Small intestine (tissue), 7 donors: ENCODE measurements at regions not wholly inside any gene's neighbourhood (a gene's known extent, or its start where the extent isn't known, plus 50 kb on each side); places are given as distances from the start of the nearest gene placed in this dataset.
A peak's percentile ranks its signal among the peaks of the same experiment; 100 is the strongest.

Experiments used
- DNase-seq, 2 donors: peaks; one replicate each; pipeline versions ENCODE4 v3.0.0 to v3.0.0-alpha.2; 2013
- FAIRE-seq: peaks from 2 replicates; lab custom pipeline; 2012; peaks lifted over from hg19 to GRCh38; lab: Jason Lieb, UNC
- H3K27ac ChIP-seq, 3 donors: one replicate each; pipeline ENCODE4 v1.5.1; 2013; ENCODE audit warnings: low read length in 2 of 3, mild to moderate bottlenecking in 2 of 3, control low read depth in 1 of 3, inconsistent platforms in 1 of 3, low read depth in 1 of 3, moderate library complexity in 1 of 3
- H3K27me3 ChIP-seq, 3 donors: one replicate each; pipeline ENCODE4 v1.6.1; 2013; ENCODE audit warnings: low read length in 3 of 3, inconsistent platforms in 1 of 3; ENCODE audit not compliant: control insufficient read depth in 3 of 3, insufficient read depth in 3 of 3
- H3K36me3 ChIP-seq, 3 donors: one replicate each; pipeline ENCODE4 v1.6.1; 2013; ENCODE audit warnings: low read length in 3 of 3, inconsistent platforms in 1 of 3, low read depth in 1 of 3, mild to moderate bottlenecking in 1 of 3, moderate library complexity in 1 of 3; ENCODE audit not compliant: control insufficient read depth in 3 of 3, insufficient read depth in 2 of 3
- H3K4me1 ChIP-seq, 3 donors: one replicate each; pipeline ENCODE4 v1.6.1; 2013; ENCODE audit warnings: low read length in 2 of 3, inconsistent platforms in 1 of 3, low read depth in 1 of 3, mild to moderate bottlenecking in 1 of 3, moderate library complexity in 1 of 3; ENCODE audit not compliant: control insufficient read depth in 3 of 3, insufficient read depth in 2 of 3
- H3K4me3 ChIP-seq, 3 donors: one replicate each; pipeline ENCODE4 v1.5.1; 2013; ENCODE audit warnings: low read length in 3 of 3, control low read depth in 1 of 3, inconsistent platforms in 1 of 3, low read depth in 1 of 3, mild to moderate bottlenecking in 1 of 3, moderate library complexity in 1 of 3
- H3K9me3 ChIP-seq, 2 donors: one replicate each; pipeline ENCODE4 v1.6.1; 2013; ENCODE audit warnings: low read depth in 1 of 2, low read length in 1 of 2; ENCODE audit not compliant: control insufficient read depth in 2 of 2, insufficient read depth in 1 of 2
- WGBS, 3 donors: extraction: QIAGEN DNeasy Blood & Tissue Kit; methylation state at CpG; one replicate each; pipeline ENCODE4 v1.1.7; 2013; 5-methylcytosine and 5-hydroxymethylcytosine counted together
- donor health status: healthy with polysubstance abuse.
- donor health status: control.
- donor health status: control.
- donor health status: Bipolar disorder and iron deficiency.
- donor health status: healthy.

DNA sequence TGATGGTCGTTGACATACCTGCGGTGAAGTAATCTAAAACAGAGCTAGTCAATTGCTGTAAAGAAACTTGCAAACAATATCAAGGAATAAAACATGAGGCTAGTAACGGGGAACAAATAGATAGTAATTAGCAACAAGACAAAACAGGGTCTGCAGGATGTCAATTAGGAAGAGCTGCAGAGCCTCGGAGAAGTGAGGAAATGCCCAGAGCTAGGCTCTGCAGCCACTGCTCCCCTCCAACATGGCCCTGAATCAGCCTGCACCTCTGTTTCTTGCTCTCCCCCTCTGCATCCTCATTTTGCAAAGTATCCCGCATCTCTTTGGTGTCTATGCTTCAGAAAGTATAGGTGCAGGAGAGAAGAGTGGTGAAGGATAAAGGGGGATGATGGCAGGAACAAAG is 507.4 kb upstream of the FAT3 start:
- DNase-seq (no peak), FAIRE-seq (no peak)
- Histone ChIP-seq H3K4me3 (no peak overlapping the region), H3K9me3 (no peaks in the 10 kb centered on the region), H3K27ac (no peak overlapping the region), H3K36me3 (no peaks in the 10 kb centered on the region), H3K4me1 (no peaks in the 10 kb centered on the region), H3K27me3 (no peaks in the 10 kb centered on the region)
- WGBS, 3 donors = 60 to 90% (median 73%) methylated on average over 5 of the region's 5 CpGs

DNA sequence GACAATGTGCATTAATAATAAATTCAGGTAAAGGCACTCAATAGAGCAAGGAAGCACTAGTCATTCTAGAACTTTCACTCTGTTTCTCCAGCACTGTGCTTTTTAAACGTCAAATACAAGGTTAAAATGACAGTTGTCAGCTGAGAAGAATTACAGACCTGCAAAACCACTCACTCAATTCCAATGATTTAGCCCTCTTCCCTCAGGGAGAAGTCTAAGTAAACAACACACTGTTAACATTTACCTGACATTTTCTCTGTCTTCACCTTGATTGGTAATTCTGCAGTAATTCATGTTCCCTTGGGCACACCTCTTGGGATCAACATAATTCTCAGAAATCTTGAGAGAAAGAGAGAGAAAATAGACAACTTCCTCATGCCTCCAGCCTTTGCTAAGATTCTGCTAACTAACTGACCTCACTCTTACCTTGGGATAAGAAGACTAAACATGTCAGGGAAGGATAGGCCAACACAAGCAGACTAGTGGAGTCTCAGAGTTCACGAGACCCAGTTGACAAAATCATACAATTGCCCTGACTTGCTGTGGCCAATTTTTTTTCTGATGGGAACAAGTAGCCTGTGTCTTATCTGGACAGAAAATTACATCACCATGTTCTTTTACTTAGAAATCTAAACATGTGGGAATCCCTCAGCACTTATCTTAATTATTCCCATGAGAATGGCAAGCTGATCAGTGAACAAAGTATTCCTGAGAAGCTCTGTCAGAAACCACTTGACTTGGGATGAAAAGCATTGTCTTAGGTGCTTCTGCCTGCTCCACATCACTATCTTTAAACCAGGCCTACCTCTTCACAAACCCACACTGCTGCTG is 516.8 kb upstream of the FAT3 start:
- FAIRE-seq (no peak), DNase-seq (peak in 1 of 2 donors; percentile 13)
- WGBS, 3 donors = 56 to 79% (median 62%) methylated on average over 2 of the region's 2 CpGs

DNA sequence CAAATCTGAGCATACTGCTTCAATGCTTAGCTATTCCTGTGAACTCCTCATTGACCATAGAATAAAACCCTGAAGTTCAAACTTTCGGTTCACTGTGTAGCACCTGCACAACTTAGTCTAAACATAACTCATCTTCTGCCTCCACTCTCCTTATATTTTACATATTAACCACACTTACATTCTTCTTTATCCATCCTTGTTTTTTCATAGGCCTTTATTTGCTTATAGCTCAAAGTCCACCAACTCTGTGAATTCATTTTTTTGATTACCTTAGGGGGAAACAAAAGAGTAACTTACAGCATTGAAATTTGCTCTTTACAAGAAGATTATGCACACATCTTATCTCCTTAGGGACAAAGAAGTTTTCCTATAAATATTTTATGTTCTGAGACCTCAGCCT is 521.6 kb upstream of the FAT3 start:
- 16 to 67% (median 19%) methylated on average over 1 of the region's 1 CpG for WGBS, 3 donors

More for the DNA sequence above, 516.8 kb upstream of the FAT3 start:
- Histone ChIP-seq H3K27ac (no peak overlapping the region), H3K9me3 (no peaks in the 10 kb centered on the region), H3K4me3 (no peak overlapping the region), H3K36me3 (no peaks in the 10 kb centered on the region), H3K27me3 (no peaks in the 10 kb centered on the region), H3K4me1 (peaks cover 0 to under 1% (median 0%) of the 10 kb centered on the region in 3 donors)

DNA sequence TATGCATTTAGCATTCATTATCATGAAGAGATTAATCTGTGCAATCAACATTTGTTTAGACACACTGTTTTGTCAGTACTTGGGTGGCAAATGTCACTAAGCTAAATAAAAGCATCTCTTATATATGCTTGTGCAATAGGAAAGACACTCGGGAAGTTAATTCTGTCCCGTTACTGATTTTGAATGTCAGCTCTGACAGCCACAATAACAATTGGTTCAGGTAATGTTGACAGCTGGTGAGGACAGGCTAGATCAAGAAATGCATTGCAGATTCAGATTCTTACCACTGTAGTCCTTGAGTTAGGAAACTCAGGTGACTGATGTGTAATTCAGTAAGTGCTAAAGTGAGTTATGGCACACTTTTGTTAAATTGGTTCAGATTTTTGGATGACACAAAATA is 523.8 kb upstream of the FAT3 start:
- no peaks in the 10 kb centered on the region for H3K36me3 ChIP-seq
- DNase-seq (no peak), FAIRE-seq (no peak)
- 69 to 94% (median 71%) methylated on average over 2 of the region's 2 CpGs for WGBS, 3 donors
- H3K27ac ChIP-seq = no peak overlapping the region
- no peaks in the 10 kb centered on the region for H3K9me3 ChIP-seq
- no peak overlapping the region for H3K4me3 ChIP-seq
- no peaks in the 10 kb centered on the region for H3K27me3 ChIP-seq
- H3K4me1 ChIP-seq = peaks cover 0 to 6% (median 0%) of the 10 kb centered on the region in 3 donors

More for the DNA sequence above, 521.6 kb upstream of the FAT3 start:
- DNase-seq = peak; percentile 7 to 33
- Histone ChIP-seq H3K27ac (no peak overlapping the region), H3K27me3 (no peaks in the 10 kb centered on the region), H3K36me3 (no peaks in the 10 kb centered on the region), H3K9me3 (no peaks in the 10 kb centered on the region), H3K4me1 (peaks cover 0 to 6% (median 0%) of the 10 kb centered on the region in 3 donors), H3K4me3 (no peak overlapping the region)
- FAIRE-seq = no peak

DNA sequence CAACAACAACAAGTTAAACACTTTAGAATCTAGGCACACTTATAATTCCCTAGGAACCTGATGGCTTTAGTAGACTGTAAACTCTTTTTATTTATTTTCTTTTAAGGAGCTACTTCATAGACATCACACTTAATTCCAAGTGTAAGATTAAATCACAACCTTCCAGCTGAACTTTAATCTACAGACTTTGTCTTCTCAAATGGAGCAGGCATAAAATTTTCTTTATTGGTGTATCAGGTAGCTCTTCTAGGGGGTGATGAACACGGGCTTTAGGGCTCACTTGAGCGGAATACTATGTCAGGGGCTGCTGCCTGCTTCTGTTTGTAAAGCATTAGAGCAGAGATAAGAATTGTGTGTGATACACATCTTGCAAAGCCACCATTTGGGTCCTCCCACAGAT is 525.8 kb upstream of the FAT3 start:
- Histone ChIP-seq H3K27me3 (no peaks in the 10 kb centered on the region), H3K27ac (no peak overlapping the region), H3K9me3 (no peaks in the 10 kb centered on the region), H3K4me1 (peaks cover 0 to 6% (median 0%) of the 10 kb centered on the region in 3 donors), H3K4me3 (no peak overlapping the region), H3K36me3 (no peaks in the 10 kb centered on the region)
- FAIRE-seq (no peak), DNase-seq (no peak)
- WGBS, 3 donors = 49 to 56% (median 53%) methylated on average over 2 of the region's 2 CpGs

DNA sequence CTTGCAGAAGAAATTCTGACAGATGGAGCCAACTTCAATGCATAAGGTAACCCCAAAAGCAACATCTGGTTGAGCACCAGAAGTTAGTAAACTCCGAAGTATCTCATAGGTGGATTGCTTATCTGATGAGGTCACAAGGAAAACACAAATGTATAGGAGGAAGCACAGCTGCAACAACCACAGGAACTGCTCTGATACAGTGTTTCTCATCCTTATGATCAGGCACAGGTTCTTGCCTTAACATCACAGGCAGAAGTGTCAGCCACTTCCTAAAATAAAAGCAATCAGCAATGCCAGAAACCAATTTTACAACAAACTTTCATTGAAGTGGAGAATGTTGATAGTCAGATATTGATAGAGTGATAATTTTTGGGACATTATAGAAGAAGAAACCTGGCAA is 530.3 kb upstream of the FAT3 start:
- no peak overlapping the region for H3K4me3 ChIP-seq
- FAIRE-seq (no peak), DNase-seq (no peak)
- no peaks in the 10 kb centered on the region for H3K9me3 ChIP-seq
- H3K27me3 ChIP-seq = no peaks in the 10 kb centered on the region
- no peaks in the 10 kb centered on the region for H3K4me1 ChIP-seq
- H3K27ac ChIP-seq = no peak overlapping the region
- H3K36me3 ChIP-seq = no peaks in the 10 kb centered on the region
- 66 to 87% (median 84%) methylated on average over 1 of the region's 1 CpG for WGBS, 3 donors

DNA sequence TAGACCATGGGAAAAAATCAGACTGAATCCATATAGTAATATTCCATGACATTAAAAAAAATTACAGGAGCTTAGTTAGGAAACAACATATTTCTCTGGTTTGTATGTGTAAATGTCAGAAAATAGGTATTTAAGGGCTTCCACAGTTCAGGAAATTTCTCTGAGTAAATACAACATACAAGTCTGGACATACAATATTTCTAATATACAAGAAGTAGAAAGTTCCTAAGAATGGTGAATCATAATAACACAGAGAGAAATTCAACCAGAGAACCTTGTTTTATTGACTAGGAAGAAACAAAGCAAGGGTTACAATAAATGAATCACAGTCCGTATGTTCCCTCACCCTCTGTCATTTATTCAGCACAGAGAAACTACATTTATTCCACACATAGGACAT is 532.7 kb upstream of the FAT3 start:
- 85 to 95% (median 86%) methylated on average over 1 of the region's 1 CpG for WGBS, 3 donors
- Histone ChIP-seq H3K4me1 (no peaks in the 10 kb centered on the region), H3K9me3 (no peaks in the 10 kb centered on the region), H3K4me3 (no peak overlapping the region), H3K27ac (no peak overlapping the region), H3K36me3 (no peaks in the 10 kb centered on the region), H3K27me3 (no peaks in the 10 kb centered on the region)
- FAIRE-seq (no peak), DNase-seq (no peak)

DNA sequence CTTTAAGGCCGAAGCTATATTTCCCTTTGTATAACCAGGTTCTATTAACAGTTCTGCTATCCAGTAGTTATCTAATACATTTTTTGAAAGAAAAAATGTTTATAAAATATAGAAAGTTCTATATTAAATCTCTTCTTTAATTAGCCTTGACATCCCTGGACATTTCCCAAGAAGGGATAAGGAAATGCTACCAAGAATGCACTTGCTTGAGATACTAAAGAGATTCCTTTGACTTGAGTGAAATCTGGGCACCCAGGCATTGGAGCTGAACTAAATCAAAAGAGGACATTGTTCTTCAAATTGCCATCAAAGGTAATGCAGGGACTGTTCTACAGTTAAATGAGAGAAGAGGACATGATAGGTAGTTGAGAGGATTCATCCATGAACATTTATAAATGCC is 535.9 kb upstream of the FAT3 start:
- FAIRE-seq (no peak), DNase-seq (no peak)
- Histone ChIP-seq H3K27me3 (no peaks in the 10 kb centered on the region), H3K27ac (no peak overlapping the region), H3K9me3 (no peaks in the 10 kb centered on the region), H3K4me1 (no peaks in the 10 kb centered on the region), H3K36me3 (no peaks in the 10 kb centered on the region), H3K4me3 (no peak overlapping the region)
- 82 to 96% (median 86%) methylated on average over 1 of the region's 1 CpG for WGBS, 3 donors
